PC-9 (cell line): ENCODE measurements at regions not wholly inside any gene's neighbourhood (a gene's known extent, or its start where the extent isn't known, plus 50 kb on each side); places are given as distances from the start of the nearest gene placed in this dataset.

Source experiments
- BruUV-seq: library from RNA; stranded (reverse); fragments of 400-500 nt; replicated peaks from 2 replicates; lab custom pipeline; 2021; lab: Mats Ljungman, UMichigan
- CTCF ChIA-PET: fragments of 300-600 bp; sonication (Branson Sonifier 250); formaldehyde crosslinking; loops from one replicate; lab custom pipeline; 2022; ENCODE audit warnings: antibody characterized with exemption; lab: Charles Lee
- POLR2A ChIA-PET: fragments of 300-600 bp; sonication (Branson Sonifier 250); formaldehyde crosslinking; loops from one replicate; lab custom pipeline; 2022; ENCODE audit warnings: antibody characterized with exemption; ENCODE audit not compliant: unreplicated experiment; lab: Charles Lee
- DNase-seq, 2 experiments: peaks; one replicate each; pipeline versions ENCODE4 v3.0.0 to v3.0.0-alpha.2; 2015 to 2022; ENCODE audit warnings: mixed read lengths in 1 of 2
- H2AFZ ChIP-seq: fragments of 200-600 bp; sonication (generic); 2 replicates; pipeline ENCODE4 v1.8.1; 2017; ENCODE audit warnings: antibody characterized with exemption
- H3F3A ChIP-seq: fragments of 200-600 bp; sonication (generic); 2 replicates; pipeline ENCODE4 v1.8.1; 2017; ENCODE audit warnings: antibody characterized with exemption, mild to moderate bottlenecking, low read depth; ENCODE audit not compliant: insufficient read depth
- H3K27ac ChIP-seq: fragments of 200-600 bp; sonication (generic); 2 replicates; pipeline ENCODE4 v1.6.1; 2016; ENCODE audit warnings: mixed run types
- H3K27me3 ChIP-seq: fragments of 200-600 bp; sonication (generic); 2 replicates; pipeline ENCODE4 v1.6.1; 2016; ENCODE audit warnings: low read depth, mixed run types; ENCODE audit not compliant: insufficient read depth
- H3K36me3 ChIP-seq: fragments of 200-600 bp; sonication (generic); 2 replicates; pipeline ENCODE4 v1.6.1; 2016; ENCODE audit warnings: low read depth, mixed run types
- H3K4me1 ChIP-seq: fragments of 200-600 bp; sonication (generic); replicated peaks from 2 replicates; pipeline ENCODE4 v1.6.1; 2016; ENCODE audit warnings: mixed run types; ENCODE audit not compliant: insufficient read depth
- H3K4me2 ChIP-seq: fragments of 200-600 bp; sonication (generic); 2 replicates; pipeline ENCODE4 v1.6.1; 2017; ENCODE audit warnings: mixed run types
- H3K4me3 ChIP-seq: fragments of 200-600 bp; sonication (generic); 2 replicates; pipeline ENCODE4 v1.6.1; 2016; ENCODE audit warnings: mixed run types
- H3K79me2 ChIP-seq: fragments of 200-600 bp; sonication (generic); 2 replicates; pipeline ENCODE4 v1.6.1; 2017; ENCODE audit warnings: low read depth, mixed run types
- H3K9me2 ChIP-seq: fragments of 200-600 bp; sonication (generic); 2 replicates; pipeline ENCODE4 v1.8.1; 2017; ENCODE audit warnings: mild to moderate bottlenecking; ENCODE audit not compliant: insufficient read depth
- H3K9me3 ChIP-seq: fragments of 200-600 bp; sonication (generic); 2 replicates; pipeline ENCODE4 v1.8.1; 2016; ENCODE audit warnings: low read depth; ENCODE audit not compliant: insufficient read depth
- H4K20me1 ChIP-seq: fragments of 200-600 bp; sonication (generic); 2 replicates; pipeline ENCODE4 v1.8.1; 2017; ENCODE audit not compliant: insufficient read depth
- CTCF ChIP-seq: fragments of 200-600 bp; sonication (generic); conservative IDR thresholded peaks from 2 replicates; pipeline ENCODE4 v1.6.1; 2017; ENCODE audit warnings: mixed run types, antibody characterized with exemption, mild to moderate bottlenecking, moderate library complexity
- EZH2 ChIP-seq: fragments of 200-600 bp; sonication (generic); IDR thresholded peaks from 2 replicates; pipeline ENCODE4 v1.8.0; 2017; ENCODE audit warnings: antibody characterized with exemption, low read depth
- intact Hi-C: fragments of 100-400 bp; cut with micrococcal nuclease; formaldehyde crosslinking; loops from one replicate; pipeline ENCODE4 v1.10.0; 2022; ENCODE audit not compliant: unreplicated experiment

- Histone ChIP-seq H3K9me3 (no peaks in the 10 kb centered on the region), H3K27me3 (no peaks in the 10 kb centered on the region), H2AFZ (no peak overlapping the region), H3K4me1 (no peaks in the 10 kb centered on the region), H3K36me3 (no peaks in the 10 kb centered on the region), H3K9me2 (peaks cover 7% of the 10 kb centered on the region), H3K27ac (no peak overlapping the region), H3F3A (no peaks in the 10 kb centered on the region), H3K4me2 (no peak overlapping the region), H3K4me3 (no peak overlapping the region), H3K79me2 (no peaks in the 10 kb centered on the region), H4K20me1 (no peaks in the 10 kb centered on the region)
- TF ChIP-seq CTCF = no peak
- TF ChIP-seq EZH2 = no peak
- no peak for DNase-seq
- CTCF ChIA-PET = no interaction called here
- intact Hi-C loops = no loop called here
- POLR2A ChIA-PET = no interaction called here
- no TSS peak for BruUV-seq
Observed at GRCh38 chr4:126783191-126783590, 849.6 kb upstream of the INTU start.

- Histone ChIP-seq H3K36me3 (no peaks in the 10 kb centered on the region), H3K9me2 (peaks cover 7% of the 10 kb centered on the region), H3K4me2 (no peak overlapping the region), H3K4me3 (no peak overlapping the region), H2AFZ (no peak overlapping the region; the same call in 1 of the 2 replicates), H3K27ac (no peak overlapping the region), H3K9me3 (no peaks in the 10 kb centered on the region), H3F3A (no peaks in the 10 kb centered on the region), H3K27me3 (no peaks in the 10 kb centered on the region), H4K20me1 (no peaks in the 10 kb centered on the region), H3K79me2 (no peaks in the 10 kb centered on the region), H3K4me1 (no peaks in the 10 kb centered on the region)
- POLR2A ChIA-PET = no interaction called here
- CTCF ChIA-PET = no interaction called here
- BruUV-seq = no TSS peak
- intact Hi-C loops = no loop called here
- TF ChIP-seq CTCF (no peak), EZH2 (no peak)
- DNase-seq = no peak
Observed at GRCh38 chr4:126784966-126785580, 847.7 kb upstream of the INTU start.

GRCh38 chr4:126790633-126791032, 842.1 kb upstream of the INTU start:
- no peak for TF ChIP-seq EZH2

GRCh38 chr4:126794363-126794762, 838.4 kb upstream of the INTU start:
- no peaks in the 10 kb centered on the region for H3K9me3 ChIP-seq
- no peaks in the 10 kb centered on the region for H3K4me1 ChIP-seq
- no peaks in the 10 kb centered on the region for H3K27me3 ChIP-seq
- no peak for TF ChIP-seq EZH2
- no peak for TF ChIP-seq CTCF
- no peaks in the 10 kb centered on the region for H3F3A ChIP-seq
- no peak for DNase-seq
- H3K4me3 ChIP-seq = no peak overlapping the region
- ChIA-PET CTCF (no interaction called here), POLR2A (no interaction called here)
- intact Hi-C loops = no loop called here
- H2AFZ ChIP-seq = peak overlapping the region; percentile 40; the same call in 1 of the 2 replicates
- H3K27ac ChIP-seq = no peak overlapping the region
- BruUV-seq = no TSS peak
- no peaks in the 10 kb centered on the region for H4K20me1 ChIP-seq
- H3K36me3 ChIP-seq = no peaks in the 10 kb centered on the region
- no peaks in the 10 kb centered on the region for H3K79me2 ChIP-seq
- no peaks in the 10 kb centered on the region for H3K9me2 ChIP-seq
- H3K4me2 ChIP-seq = no peak overlapping the region; the same call in 1 of the 2 replicates

More at GRCh38 chr4:126790633-126791032, 842.1 kb upstream of the INTU start:
- no peak for DNase-seq
- peak overlapping the region; percentile 9; the same call in 1 of the 2 replicates for H2AFZ ChIP-seq
- H3F3A ChIP-seq = no peaks in the 10 kb centered on the region
- no peaks in the 10 kb centered on the region for H3K27me3 ChIP-seq
- no peak overlapping the region for H3K4me2 ChIP-seq
- no peaks in the 10 kb centered on the region for H3K9me3 ChIP-seq
- CTCF ChIA-PET = no interaction called here
- H3K4me1 ChIP-seq = no peaks in the 10 kb centered on the region
- H3K27ac ChIP-seq = no peak overlapping the region
- intact Hi-C loops = no loop called here
- no peaks in the 10 kb centered on the region for H4K20me1 ChIP-seq
- no peak overlapping the region for H3K4me3 ChIP-seq
- H3K79me2 ChIP-seq = no peaks in the 10 kb centered on the region
- POLR2A ChIA-PET = no interaction called here
- no peaks in the 10 kb centered on the region for H3K9me2 ChIP-seq
- H3K36me3 ChIP-seq = no peaks in the 10 kb centered on the region
- no TSS peak for BruUV-seq
